ENCODE measurements at regions not wholly inside any gene's neighbourhood (a gene's known extent, or its start where the extent isn't known, plus 50 kb on each side); places are given as distances from the start of the nearest gene placed in this dataset.

GRCh38 chr14:51382506-51382905, 142.5 kb downstream of the TMX1 start:
- no peak for TF ChIP-seq SP1 (IDR thresholded peaks at IDR 0.05)
- TF ChIP-seq FOXA1 (IDR thresholded peaks at IDR 0.05), result no peak
- no peak for TF ChIP-seq PKNOX1 (IDR thresholded peaks at IDR 0.05)
- TF ChIP-seq BHLHE40 (IDR thresholded peaks at IDR 0.05; ENCODE audit: borderline replicate concordance), result no peak
- no peak for TF ChIP-seq SUZ12 (IDR thresholded peaks at IDR 0.05)
- no peak for TF ChIP-seq HDGF (IDR thresholded peaks at IDR 0.05; ENCODE audit: borderline replicate concordance)
- no peak for TF ChIP-seq FOXK2 (IDR thresholded peaks at IDR 0.05)
- TF ChIP-seq L3MBTL2 (conservative IDR thresholded peaks at IDR 0.05), result no peak
- no peak for TF ChIP-seq ARNT (IDR thresholded peaks at IDR 0.05)
- no peak for TF ChIP-seq NFRKB (IDR thresholded peaks at IDR 0.05)
- no peak for TF ChIP-seq TARDBP (IDR thresholded peaks at IDR 0.05)
- TF ChIP-seq CTBP1 (IDR thresholded peaks at IDR 0.05; ENCODE audit: borderline replicate concordance), result no peak
- no peak for TF ChIP-seq LEF1 (IDR thresholded peaks at IDR 0.05; ENCODE audit: borderline replicate concordance)
- TF ChIP-seq ELF4 (IDR thresholded peaks at IDR 0.05), result no peak
- POLR2A ChIA-PET, result no interaction called here
- CTCF ChIA-PET, result interaction anchor here (0.7 kb wide), 1 partner anchor 8 kb away, joined by 3 read pairs; no protein-coding TSS in a partner anchor
- no peak for DNase-seq (ENCODE audit: extremely low spot score)

GRCh38 chr14:51386411-51386810, 146.4 kb downstream of the TMX1 start:
- TF ChIP-seq ELF4 (IDR thresholded peaks at IDR 0.05), result no peak
- TF ChIP-seq L3MBTL2 (conservative IDR thresholded peaks at IDR 0.05), result no peak
- TF ChIP-seq FOXK2 (IDR thresholded peaks at IDR 0.05), result no peak
- TF ChIP-seq PKNOX1 (IDR thresholded peaks at IDR 0.05), result no peak
- TF ChIP-seq SUZ12 (IDR thresholded peaks at IDR 0.05), result no peak
- TF ChIP-seq SP1 (IDR thresholded peaks at IDR 0.05), result no peak
- POLR2A ChIA-PET, result no interaction called here
- CTCF ChIA-PET, result no interaction called here
- DNase-seq (ENCODE audit: extremely low spot score), result no peak

GRCh38 chr14:51386983-51387735, 147.1 kb downstream of the TMX1 start:
- no peak for DNase-seq (ENCODE audit: extremely low spot score)
- no peak for TF ChIP-seq PKNOX1 (IDR thresholded peaks at IDR 0.05)
- TF ChIP-seq SUZ12 (IDR thresholded peaks at IDR 0.05), result no peak
- no peak for TF ChIP-seq FOXM1 (IDR thresholded peaks at IDR 0.05; ENCODE audit: borderline replicate concordance)
- no peak for TF ChIP-seq HDGF (IDR thresholded peaks at IDR 0.05; ENCODE audit: borderline replicate concordance)
- TF ChIP-seq CTBP1 (IDR thresholded peaks at IDR 0.05; ENCODE audit: borderline replicate concordance), result no peak
- no peak for TF ChIP-seq FOXA1 (IDR thresholded peaks at IDR 0.05)
- no peak for TF ChIP-seq TARDBP (IDR thresholded peaks at IDR 0.05)
- TF ChIP-seq LEF1 (IDR thresholded peaks at IDR 0.05; ENCODE audit: borderline replicate concordance), result no peak
- TF ChIP-seq L3MBTL2 (conservative IDR thresholded peaks at IDR 0.05), result no peak
- no peak for TF ChIP-seq FOXK2 (IDR thresholded peaks at IDR 0.05)
- no peak for TF ChIP-seq NFRKB (IDR thresholded peaks at IDR 0.05)
- CTCF ChIA-PET, result no interaction called here
- POLR2A ChIA-PET, result no interaction called here

GRCh38 chr14:51392416-51392815, 152.4 kb downstream of the TMX1 start:
- DNase-seq (ENCODE audit: extremely low spot score), result no peak
- ChIA-PET CTCF (no interaction called here), POLR2A (no interaction called here)
- TF ChIP-seq NFRKB (IDR thresholded peaks at IDR 0.05), result no peak
- TF ChIP-seq FOXM1 (IDR thresholded peaks at IDR 0.05; ENCODE audit: borderline replicate concordance), result no peak
- TF ChIP-seq PKNOX1 (IDR thresholded peaks at IDR 0.05), result no peak
- no peak for TF ChIP-seq FOXK2 (IDR thresholded peaks at IDR 0.05)
- no peak for TF ChIP-seq ARNT (IDR thresholded peaks at IDR 0.05)
- TF ChIP-seq CTBP1 (IDR thresholded peaks at IDR 0.05; ENCODE audit: borderline replicate concordance), result no peak
- TF ChIP-seq ZNF384 (IDR thresholded peaks at IDR 0.05), result no peak
- no peak for TF ChIP-seq HDGF (IDR thresholded peaks at IDR 0.05; ENCODE audit: borderline replicate concordance)
- TF ChIP-seq SP1 (IDR thresholded peaks at IDR 0.05), result no peak

GRCh38 chr14:51394384-51394783, 154.3 kb downstream of the TMX1 start:
- POLR2A ChIA-PET, result no interaction called here
- TF ChIP-seq FOXK2 (IDR thresholded peaks at IDR 0.05), result no peak

GRCh38 chr14:51394804-51395203, 154.8 kb downstream of the TMX1 start:
- TF ChIP-seq FOXA1 (IDR thresholded peaks at IDR 0.05), result no peak
- TF ChIP-seq NFRKB (IDR thresholded peaks at IDR 0.05), result no peak
- TF ChIP-seq ZNF384 (IDR thresholded peaks at IDR 0.05), result no peak
- TF ChIP-seq SUZ12 (IDR thresholded peaks at IDR 0.05), result no peak
- TF ChIP-seq FOXK2 (IDR thresholded peaks at IDR 0.05), result no peak
- TF ChIP-seq BHLHE40 (IDR thresholded peaks at IDR 0.05; ENCODE audit: borderline replicate concordance), result no peak
- no peak for TF ChIP-seq ARNT (IDR thresholded peaks at IDR 0.05)
- no peak for TF ChIP-seq L3MBTL2 (conservative IDR thresholded peaks at IDR 0.05)
- TF ChIP-seq ELF4 (IDR thresholded peaks at IDR 0.05), result no peak
- TF ChIP-seq TARDBP (IDR thresholded peaks at IDR 0.05), result no peak
- TF ChIP-seq LEF1 (IDR thresholded peaks at IDR 0.05; ENCODE audit: borderline replicate concordance), result no peak
- DNase-seq (ENCODE audit: extremely low spot score), result no peak
- ChIA-PET CTCF (no interaction called here), POLR2A (no interaction called here)

More at GRCh38 chr14:51394384-51394783, 154.3 kb downstream of the TMX1 start:
- CTCF ChIA-PET, result no interaction called here
- DNase-seq (ENCODE audit: extremely low spot score), result no peak

All from HEK293T (cell line).